ENCODE measurements at regions not wholly inside any gene's neighbourhood (a gene's known extent, or its start where the extent isn't known, plus 50 kb on each side); places are given as distances from the start of the nearest gene placed in this dataset.
"Not testable (repeated sequence)": the region's sequence is repeated elsewhere in the genome, so short reads cannot be mapped to it uniquely, and the experiment has no call there.

DNA sequence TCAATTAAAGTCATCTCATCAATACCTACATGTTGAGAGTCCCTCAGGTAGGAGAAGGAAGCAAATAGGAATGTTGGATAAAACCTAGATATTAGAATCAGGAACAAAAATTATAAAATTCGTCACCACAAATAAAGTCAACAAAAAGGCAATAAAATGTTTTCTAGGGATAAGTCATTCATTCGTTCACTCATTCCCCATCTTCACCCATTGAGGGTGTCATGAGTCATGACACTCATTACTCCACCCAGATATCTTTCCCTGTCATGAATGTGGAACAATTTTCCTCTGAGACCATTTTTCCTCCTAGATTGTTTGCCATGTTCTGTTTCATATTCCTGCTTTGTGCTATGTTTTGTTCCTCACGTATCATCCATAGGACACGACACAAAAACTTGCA lies 50.9 kb upstream of the OLIG3 start:
- H3K4me3 Mint-ChIP-seq = no peak overlapping the region
- H3K27ac Mint-ChIP-seq = no peak overlapping the region

DNA sequence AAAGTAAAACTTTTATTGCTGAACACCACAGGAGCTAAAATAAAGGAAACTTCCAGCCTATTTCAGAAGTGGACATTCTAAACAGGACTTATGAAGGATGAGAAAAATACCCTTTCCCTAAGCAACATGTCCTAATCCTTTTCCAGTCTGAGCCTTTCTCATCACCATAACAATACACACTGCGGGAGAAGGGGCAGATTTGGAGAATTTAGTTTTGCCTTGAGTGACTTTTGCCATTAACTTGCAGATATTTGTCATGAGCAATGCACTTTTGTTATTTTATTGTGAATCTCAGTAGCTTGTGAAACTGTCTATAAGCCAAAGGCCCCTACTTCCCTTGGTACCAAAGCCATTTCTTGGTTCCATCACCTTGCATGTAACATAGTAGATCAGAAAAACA lies 53.0 kb upstream of the OLIG3 start:
- no peak overlapping the region for H3K27ac Mint-ChIP-seq
- DNase-seq = no peak
- no peak for ATAC-seq (replicated peaks in 1 of 2)
- H3K4me3 Mint-ChIP-seq = no peak overlapping the region
- no peaks in the 10 kb centered on the region for H3K27me3 Mint-ChIP-seq (ENCODE audit: low read depth)
- H3K36me3 Mint-ChIP-seq (ENCODE audit: insufficient read depth in 2 of 2) = no peaks in the 10 kb centered on the region
- peaks cover 14% of the 10 kb centered on the region for H3K4me1 Mint-ChIP-seq (ENCODE audit: low read depth)
- H3K9me3 Mint-ChIP-seq = peaks cover 0 to 3% of the 10 kb centered on the region in 2 donors

More for the DNA sequence above, 50.9 kb upstream of the OLIG3 start:
- DNase-seq (no peak), ATAC-seq (replicated peaks in 1 of 2) (no peak)
- Mint-ChIP-seq H3K9me3 (peaks cover 3% of the 10 kb centered on the region in 2 donors), H3K27me3 (ENCODE audit: low read depth) (no peaks in the 10 kb centered on the region), H3K4me1 (ENCODE audit: low read depth) (peaks cover 20% of the 10 kb centered on the region), H3K36me3 (ENCODE audit: insufficient read depth in 2 of 2) (no peaks in the 10 kb centered on the region)

DNA sequence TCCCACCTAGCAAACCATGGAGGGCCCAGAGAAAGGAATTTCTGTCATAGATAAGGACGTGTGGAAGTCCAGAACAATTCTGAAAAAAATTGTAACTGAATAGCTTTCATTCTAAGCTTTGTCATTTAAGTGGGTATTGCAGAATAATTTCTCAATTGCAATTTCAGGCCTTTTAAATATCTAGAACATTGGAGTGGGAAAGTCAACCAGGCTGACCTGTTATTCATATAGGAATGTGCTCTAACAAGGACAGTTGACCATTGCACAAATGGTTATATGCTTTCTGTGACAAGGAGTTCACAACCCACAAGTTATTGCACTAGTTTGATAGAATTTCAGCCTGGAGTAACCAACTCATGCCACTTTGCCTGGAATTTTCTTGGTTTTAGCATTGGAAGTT lies 53.4 kb upstream of the OLIG3 start:
- Mint-ChIP-seq H3K4me3 (no peak overlapping the region), H3K4me1 (ENCODE audit: low read depth) (peaks cover 10% of the 10 kb centered on the region), H3K27me3 (ENCODE audit: low read depth) (no peaks in the 10 kb centered on the region), H3K27ac (no peak overlapping the region), H3K9me3 (peaks cover 0 to 3% of the 10 kb centered on the region in 2 donors), H3K36me3 (ENCODE audit: insufficient read depth in 2 of 2) (no peaks in the 10 kb centered on the region)
- DNase-seq (no peak), ATAC-seq (replicated peaks in 1 of 2) (no peak)

DNA sequence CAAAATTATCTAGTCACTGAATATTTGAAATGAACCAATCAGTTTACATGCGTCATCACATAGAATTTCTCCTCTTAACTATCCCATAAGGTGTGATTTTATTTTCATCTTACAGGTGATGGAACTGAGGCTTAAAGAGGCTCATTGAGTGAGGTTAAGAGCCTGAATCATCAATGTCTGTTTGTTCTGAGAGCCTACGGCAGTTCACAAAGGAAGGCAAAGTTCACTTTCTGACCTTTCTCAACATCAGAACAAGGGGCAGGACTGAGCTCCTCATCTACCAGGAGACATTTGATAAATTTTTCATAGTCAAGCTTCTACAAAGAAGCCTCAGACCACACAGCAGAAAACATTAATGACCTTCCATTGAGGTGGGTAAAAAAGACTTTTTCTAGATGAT lies 54.9 kb upstream of the OLIG3 start:
- H3K36me3 Mint-ChIP-seq (ENCODE audit: insufficient read depth in 2 of 2) = no peaks in the 10 kb centered on the region
- H3K9me3 Mint-ChIP-seq = peaks cover 0 to 3% of the 10 kb centered on the region in 2 donors
- no peak overlapping the region for H3K27ac Mint-ChIP-seq
- ATAC-seq (replicated peaks in 1 of 2) (no peak), DNase-seq (no peak)
- H3K4me1 Mint-ChIP-seq (ENCODE audit: low read depth) = no peaks in the 10 kb centered on the region
- H3K4me3 Mint-ChIP-seq = no peak overlapping the region
- H3K27me3 Mint-ChIP-seq (ENCODE audit: low read depth) = no peaks in the 10 kb centered on the region

DNA sequence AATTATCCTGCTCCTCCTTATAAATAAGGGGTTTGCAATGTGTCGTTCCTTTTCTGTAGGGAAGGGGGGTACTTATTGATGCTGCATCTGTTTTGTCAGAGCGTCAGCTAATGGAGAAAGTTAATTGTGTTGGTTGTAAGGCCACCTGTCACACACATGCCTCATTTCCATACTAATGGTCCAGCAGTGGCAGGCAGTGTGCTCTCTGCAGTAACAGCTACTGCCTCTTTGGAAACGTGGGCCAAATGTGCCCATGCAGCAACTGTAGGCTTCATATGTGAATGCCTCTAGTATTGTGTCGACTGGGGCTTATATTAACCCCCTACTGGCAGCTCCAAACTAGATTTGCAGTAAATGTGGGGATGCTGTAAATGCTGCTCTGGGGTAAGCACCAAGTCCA lies 56.3 kb upstream of the OLIG3 start:
- Mint-ChIP-seq H3K4me1 (ENCODE audit: low read depth) (no peaks in the 10 kb centered on the region), H3K27ac (no peak overlapping the region), H3K9me3 (peaks cover 0 to 7% of the 10 kb centered on the region in 2 donors), H3K27me3 (ENCODE audit: low read depth) (no peaks in the 10 kb centered on the region), H3K36me3 (ENCODE audit: insufficient read depth in 2 of 2) (no peaks in the 10 kb centered on the region), H3K4me3 (no peak overlapping the region)
- ATAC-seq (replicated peaks in 1 of 2) (no peak), DNase-seq (no peak)

DNA sequence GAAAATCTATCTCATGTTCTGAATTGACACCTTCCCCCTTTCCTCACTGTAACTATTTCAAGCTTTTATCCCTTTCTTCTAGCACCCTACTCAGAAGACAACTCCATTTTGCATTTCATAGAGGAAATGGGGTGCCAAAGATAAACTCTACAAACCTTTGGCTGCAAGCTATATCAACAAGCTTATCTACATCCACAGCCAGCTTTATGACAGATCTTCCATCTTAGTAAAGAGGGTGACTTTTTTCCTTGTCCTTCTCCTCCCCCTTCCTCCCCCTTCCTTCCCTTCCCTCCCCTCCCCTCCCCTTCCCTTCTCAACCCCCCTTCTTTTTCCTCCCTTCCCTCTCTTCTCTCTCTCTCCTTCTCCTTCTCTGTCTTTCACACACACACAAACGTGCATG lies 58.0 kb upstream of the OLIG3 start:
- no peak overlapping the region for H3K27ac Mint-ChIP-seq
- H3K4me3 Mint-ChIP-seq = no peak overlapping the region
- no peaks in the 10 kb centered on the region for H3K27me3 Mint-ChIP-seq (ENCODE audit: low read depth)
- ATAC-seq (replicated peaks in 1 of 2) = no peak
- H3K4me1 Mint-ChIP-seq (ENCODE audit: low read depth) = no peaks in the 10 kb centered on the region
- peaks cover 0 to 10% of the 10 kb centered on the region in 2 donors for H3K9me3 Mint-ChIP-seq
- H3K36me3 Mint-ChIP-seq (ENCODE audit: insufficient read depth in 2 of 2) = peaks cover 0 to 1% of the 10 kb centered on the region in 2 donors
- no peak for DNase-seq

DNA sequence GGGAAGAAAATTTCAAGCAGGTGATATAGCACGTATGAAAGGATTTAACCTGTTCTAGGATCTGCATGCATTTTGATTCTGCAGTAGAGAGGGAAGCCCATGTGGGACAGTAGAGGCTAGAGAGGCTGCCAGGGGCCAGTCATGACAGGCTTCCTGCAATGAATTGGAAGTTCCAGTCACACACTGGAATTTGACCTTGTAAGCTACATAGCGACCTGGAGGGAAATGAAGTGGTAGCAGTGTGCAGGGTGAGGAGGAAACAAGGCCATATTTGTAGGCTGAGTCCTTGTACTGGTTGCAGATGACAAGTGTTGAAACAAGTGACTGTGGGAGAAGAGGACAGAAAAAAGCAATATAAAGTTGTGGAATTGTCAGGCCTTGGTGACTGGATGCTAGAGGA lies 58.6 kb upstream of the OLIG3 start:
- peaks cover 0 to 10% of the 10 kb centered on the region in 2 donors for H3K9me3 Mint-ChIP-seq
- DNase-seq = no peak
- no peak for ATAC-seq (replicated peaks in 1 of 2)
- no peak overlapping the region for H3K27ac Mint-ChIP-seq
- peaks cover 0 to 1% of the 10 kb centered on the region in 2 donors for H3K36me3 Mint-ChIP-seq (ENCODE audit: insufficient read depth in 2 of 2)
- no peak overlapping the region for H3K4me3 Mint-ChIP-seq
- H3K4me1 Mint-ChIP-seq (ENCODE audit: low read depth) = no peaks in the 10 kb centered on the region
- no peaks in the 10 kb centered on the region for H3K27me3 Mint-ChIP-seq (ENCODE audit: low read depth)

DNA sequence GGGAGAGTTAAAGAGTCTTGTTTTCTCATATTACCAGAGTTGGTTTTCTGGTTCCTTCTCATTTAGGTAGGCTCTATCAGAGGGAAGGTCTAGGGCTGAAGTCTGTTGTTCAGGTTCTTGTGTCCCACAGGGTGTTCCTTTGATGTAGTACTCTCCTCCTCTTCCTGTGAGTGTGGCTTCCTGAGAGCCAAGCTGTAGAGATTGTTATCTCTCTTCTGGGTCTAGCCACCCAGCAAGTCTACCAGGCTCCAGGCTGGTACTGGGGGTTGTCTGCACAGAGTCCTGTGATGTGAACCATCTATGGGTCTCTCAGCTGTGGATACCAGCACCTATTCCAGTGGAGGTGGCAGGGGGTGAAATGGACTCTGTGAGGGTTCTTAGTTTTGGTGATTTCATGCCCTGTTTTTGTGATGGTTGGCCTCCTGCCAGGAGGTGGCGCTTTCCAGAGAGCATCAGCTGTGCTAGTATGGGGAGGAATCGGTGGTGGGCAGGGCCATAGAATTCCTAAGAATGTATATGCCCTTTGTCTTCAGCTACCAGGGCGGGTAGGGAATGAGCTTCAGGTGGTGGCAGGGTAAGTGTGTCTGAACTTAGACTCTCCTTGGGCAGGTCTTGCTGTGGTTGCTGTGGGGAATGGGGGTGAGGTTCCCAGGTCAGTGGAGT lies 65.5 kb upstream of the OLIG3 start:
- peak overlapping the region; percentile 55 for H3K27ac Mint-ChIP-seq
- peak in 1 of 2 donors; percentile 29 for DNase-seq
- H3K27me3 Mint-ChIP-seq (ENCODE audit: low read depth); ATAC-seq (replicated peaks in 1 of 2); H3K36me3 Mint-ChIP-seq (ENCODE audit: insufficient read depth in 2 of 2): not testable (repeated sequence)
- peaks cover 26% of the 10 kb centered on the region for H3K4me1 Mint-ChIP-seq (ENCODE audit: low read depth)
- H3K9me3 Mint-ChIP-seq = peaks cover 9 to 12% of the 10 kb centered on the region in 2 donors
- peak overlapping the region; percentile 43 to 52 for H3K4me3 Mint-ChIP-seq

DNA sequence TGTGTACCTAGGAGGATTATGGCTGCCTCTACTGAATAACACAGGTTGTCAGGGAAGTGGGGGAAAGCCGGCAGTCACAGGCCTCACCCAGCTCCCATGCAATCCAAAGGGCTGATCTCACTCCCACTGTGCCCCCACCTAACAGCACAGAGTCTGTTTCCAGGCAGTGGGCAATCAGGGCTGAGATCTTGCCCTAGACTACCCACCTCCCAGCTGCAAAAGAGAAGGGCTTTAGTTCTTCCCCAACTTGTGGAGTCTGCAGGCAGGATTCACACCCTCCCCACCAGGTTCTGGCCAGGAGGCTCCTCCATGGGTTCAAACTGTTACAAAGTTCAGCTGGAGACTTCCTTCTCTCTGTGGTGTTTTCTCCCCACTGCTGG lies 66.0 kb upstream of the OLIG3 start:
- Mint-ChIP-seq H3K4me1 (ENCODE audit: low read depth) (peaks cover 26% of the 10 kb centered on the region), H3K27me3 (ENCODE audit: low read depth) (no peaks in the 10 kb centered on the region), H3K36me3 (ENCODE audit: insufficient read depth in 2 of 2) (peaks cover 7 to 8% of the 10 kb centered on the region in 2 donors), H3K27ac (no peak overlapping the region), H3K4me3 (no peak overlapping the region), H3K9me3 (peaks cover 9 to 10% of the 10 kb centered on the region in 2 donors)
- DNase-seq (no peak), ATAC-seq (replicated peaks in 1 of 2) (no peak)

DNA sequence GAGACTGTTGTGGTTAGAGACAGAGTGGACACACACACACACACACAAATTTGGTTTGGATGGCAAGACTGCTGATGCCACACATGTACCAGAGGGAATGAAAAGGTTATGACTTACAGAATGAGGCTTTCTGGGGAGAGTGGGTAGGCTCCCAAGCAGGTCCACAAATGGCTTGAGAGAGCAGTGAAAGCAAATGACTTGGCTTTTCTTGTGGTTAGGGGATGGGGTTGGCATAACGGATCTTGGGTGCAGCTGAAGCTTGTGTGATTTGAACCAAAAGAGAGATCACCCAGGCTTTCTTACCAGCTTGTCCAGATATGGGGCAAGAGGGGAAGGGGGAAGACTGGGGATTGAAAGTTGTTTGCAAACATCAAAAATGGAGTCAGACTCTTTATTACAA lies 73.9 kb upstream of the OLIG3 start:
- no peak overlapping the region for H3K4me3 Mint-ChIP-seq
- peaks cover 15% of the 10 kb centered on the region for H3K27me3 Mint-ChIP-seq (ENCODE audit: low read depth)
- peaks cover 7% of the 10 kb centered on the region for H3K4me1 Mint-ChIP-seq (ENCODE audit: low read depth)
- DNase-seq = no peak
- H3K36me3 Mint-ChIP-seq (ENCODE audit: insufficient read depth in 2 of 2) = peaks cover 0 to 1% of the 10 kb centered on the region in 2 donors
- ATAC-seq (replicated peaks in 1 of 2) = no peak
- no peak overlapping the region for H3K27ac Mint-ChIP-seq
- H3K9me3 Mint-ChIP-seq = no peaks in the 10 kb centered on the region

DNA sequence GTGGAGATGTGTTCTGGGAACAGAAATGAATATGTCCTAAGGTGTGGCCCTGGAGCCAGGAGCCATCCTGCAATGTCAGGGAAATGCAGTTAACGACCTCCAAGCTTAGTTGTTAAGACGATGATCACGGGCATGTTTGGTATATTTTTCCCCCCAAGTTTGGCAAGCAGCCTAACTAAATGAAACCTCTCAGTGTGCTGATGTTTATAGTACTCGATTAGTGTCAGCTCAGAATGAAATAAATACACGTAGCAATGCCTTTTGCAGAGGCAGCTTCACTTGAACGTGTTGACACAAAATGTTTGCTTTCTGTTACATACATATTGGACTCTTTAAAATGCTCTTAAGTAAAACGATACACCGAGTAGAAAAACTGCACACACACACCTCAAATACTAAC lies 76.2 kb upstream of the OLIG3 start:
- no peak for ATAC-seq (replicated peaks in 1 of 2)

DNA sequence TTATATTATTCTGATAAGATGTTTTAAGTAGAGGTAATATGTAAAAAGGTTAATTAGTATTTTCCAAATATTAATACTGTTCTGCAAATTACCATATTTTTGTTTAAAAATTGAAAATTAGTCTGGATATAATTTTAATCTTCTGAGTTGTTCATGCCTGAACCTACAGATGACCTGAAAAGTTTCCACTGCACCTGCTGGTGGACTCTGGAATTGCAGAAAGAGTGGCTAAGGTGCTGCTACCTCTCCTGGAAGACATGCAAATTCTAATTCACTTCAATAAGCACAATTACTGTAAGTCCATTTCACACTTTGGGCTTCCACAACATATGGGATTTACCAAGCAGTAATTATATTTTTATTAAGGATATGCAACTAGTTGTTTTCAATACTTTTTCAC lies 77.7 kb upstream of the OLIG3 start:
- Mint-ChIP-seq H3K27ac (no peak overlapping the region), H3K4me1 (ENCODE audit: low read depth) (peaks cover 7% of the 10 kb centered on the region), H3K27me3 (ENCODE audit: low read depth) (peaks cover 28% of the 10 kb centered on the region), H3K9me3 (no peaks in the 10 kb centered on the region), H3K36me3 (ENCODE audit: insufficient read depth in 2 of 2) (no peaks in the 10 kb centered on the region), H3K4me3 (no peak overlapping the region)
- ATAC-seq (replicated peaks in 1 of 2) = peak in 1 of 2 donors; percentile 45
- peak; percentile 58 to 62 for DNase-seq

More for the DNA sequence above, 76.2 kb upstream of the OLIG3 start:
- Mint-ChIP-seq H3K9me3 (no peaks in the 10 kb centered on the region), H3K27ac (no peak overlapping the region), H3K4me3 (no peak overlapping the region), H3K4me1 (ENCODE audit: low read depth) (peaks cover 7% of the 10 kb centered on the region), H3K36me3 (ENCODE audit: insufficient read depth in 2 of 2) (peaks cover 0 to 1% of the 10 kb centered on the region in 2 donors), H3K27me3 (ENCODE audit: low read depth) (peaks cover 28% of the 10 kb centered on the region)
- DNase-seq = no peak

DNA sequence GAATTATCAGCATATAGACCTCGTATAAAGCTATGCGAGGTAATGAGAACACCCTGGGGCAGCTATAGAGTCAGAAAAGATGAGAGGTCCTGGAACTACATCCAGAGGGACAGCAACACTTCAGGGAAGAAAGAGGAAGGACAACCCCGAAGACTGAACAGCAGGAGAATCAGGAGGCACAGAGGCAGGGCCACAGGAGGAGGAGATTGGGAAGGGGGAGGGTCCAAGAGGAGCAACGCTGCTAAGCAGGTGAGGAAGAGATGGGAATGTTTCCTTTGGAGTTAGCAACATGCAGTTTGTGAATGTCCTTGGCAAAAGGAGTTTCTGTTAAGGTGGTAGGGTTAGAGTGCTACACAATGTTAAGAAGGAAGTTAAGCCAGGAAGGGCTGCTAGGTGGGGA lies 79.5 kb upstream of the OLIG3 start:
- no peak for ATAC-seq (replicated peaks in 1 of 2)
- Mint-ChIP-seq H3K27me3 (ENCODE audit: low read depth) (peaks cover 13% of the 10 kb centered on the region), H3K27ac (no peak overlapping the region), H3K9me3 (no peaks in the 10 kb centered on the region), H3K36me3 (ENCODE audit: insufficient read depth in 2 of 2) (no peaks in the 10 kb centered on the region), H3K4me3 (no peak overlapping the region), H3K4me1 (ENCODE audit: low read depth) (no peaks in the 10 kb centered on the region)
- DNase-seq = no peak

DNA sequence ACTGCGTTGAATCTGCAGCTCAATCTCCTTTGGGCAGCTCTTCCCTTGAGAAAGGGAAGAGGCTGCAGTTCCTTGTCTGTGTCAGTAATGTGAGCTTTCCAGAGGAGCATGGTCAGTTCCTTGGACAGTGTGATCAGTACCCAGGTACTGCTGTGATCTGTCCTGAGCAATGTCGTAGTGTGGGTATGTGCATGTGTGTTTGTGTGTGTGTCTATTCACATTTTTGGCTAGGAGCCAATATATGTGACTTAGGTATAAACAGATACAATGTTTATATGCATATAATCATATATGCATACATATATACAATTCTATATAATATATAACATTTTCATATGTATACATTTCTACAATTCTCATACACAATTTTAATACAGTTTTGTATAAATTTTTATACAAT lies 85.4 kb upstream of the OLIG3 start:
- H3K4me1 Mint-ChIP-seq (ENCODE audit: low read depth) = no peaks in the 10 kb centered on the region
- no peaks in the 10 kb centered on the region for H3K9me3 Mint-ChIP-seq
- DNase-seq (no peak), ATAC-seq (replicated peaks in 1 of 2) (no peak)
- no peaks in the 10 kb centered on the region for H3K36me3 Mint-ChIP-seq (ENCODE audit: insufficient read depth in 2 of 2)
- H3K27ac Mint-ChIP-seq = no peak overlapping the region
- no peak overlapping the region for H3K4me3 Mint-ChIP-seq
- peaks cover 13% of the 10 kb centered on the region for H3K27me3 Mint-ChIP-seq (ENCODE audit: low read depth)
